ENCODE measurements at regions not wholly inside any gene's neighbourhood (a gene's known extent, or its start where the extent isn't known, plus 50 kb on each side); places are given as distances from the start of the nearest gene placed in this dataset.

DNA sequence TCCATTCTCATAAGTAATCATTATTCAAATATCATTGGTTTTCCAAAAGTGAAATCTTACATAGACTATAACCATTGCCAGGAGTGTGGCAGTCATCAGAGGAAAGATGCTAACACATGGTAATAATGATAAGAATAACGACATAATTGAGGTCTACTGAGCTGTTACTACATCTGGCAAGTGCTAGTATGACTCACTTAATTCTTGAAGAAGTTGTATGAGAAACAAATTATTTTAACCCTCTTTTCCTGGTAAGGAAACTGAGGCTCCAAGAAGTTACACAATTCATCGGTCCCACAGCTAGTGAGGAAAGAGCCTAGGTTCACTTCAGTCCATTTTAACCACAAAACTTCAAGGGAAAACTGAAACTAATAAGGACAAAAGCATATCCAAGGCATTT is 335.6 kb upstream of the BTBD3 start:
- no peak overlapping the region for H2AFZ ChIP-seq (ENCODE audit: low read length)
- ChIA-PET POLR2A (no interaction called here), CTCF (ENCODE audit: unreplicated experiment) (no interaction called here)
- H3K36me3 ChIP-seq (ENCODE audit: insufficient read depth, low read length), result no peaks in the 10 kb centered on the region
- TF ChIP-seq, protein P1, sequence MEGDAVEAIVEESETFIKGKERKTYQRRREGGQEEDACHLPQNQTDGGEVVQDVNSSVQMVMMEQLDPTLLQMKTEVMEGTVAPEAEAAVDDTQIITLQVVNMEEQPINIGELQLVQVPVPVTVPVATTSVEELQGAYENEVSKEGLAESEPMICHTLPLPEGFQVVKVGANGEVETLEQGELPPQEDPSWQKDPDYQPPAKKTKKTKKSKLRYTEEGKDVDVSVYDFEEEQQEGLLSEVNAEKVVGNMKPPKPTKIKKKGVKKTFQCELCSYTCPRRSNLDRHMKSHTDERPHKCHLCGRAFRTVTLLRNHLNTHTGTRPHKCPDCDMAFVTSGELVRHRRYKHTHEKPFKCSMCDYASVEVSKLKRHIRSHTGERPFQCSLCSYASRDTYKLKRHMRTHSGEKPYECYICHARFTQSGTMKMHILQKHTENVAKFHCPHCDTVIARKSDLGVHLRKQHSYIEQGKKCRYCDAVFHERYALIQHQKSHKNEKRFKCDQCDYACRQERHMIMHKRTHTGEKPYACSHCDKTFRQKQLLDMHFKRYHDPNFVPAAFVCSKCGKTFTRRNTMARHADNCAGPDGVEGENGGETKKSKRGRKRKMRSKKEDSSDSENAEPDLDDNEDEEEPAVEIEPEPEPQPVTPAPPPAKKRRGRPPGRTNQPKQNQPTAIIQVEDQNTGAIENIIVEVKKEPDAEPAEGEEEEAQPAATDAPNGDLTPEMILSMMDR (conservative IDR thresholded peaks at IDR 0.05; ENCODE audit: low read length), result no peak
- no peak for TF ChIP-seq EZH2phosphoT487 (IDR thresholded peaks at IDR 0.05; ENCODE audit: borderline replicate concordance, low read depth, low read length)
- H3K4me3 ChIP-seq (ENCODE audit: low read depth, low read length, poor library complexity, severe bottlenecking), result no peak overlapping the region
- no peaks in the 10 kb centered on the region for H3K9me2 ChIP-seq (ENCODE audit: insufficient read depth, low read length)
- BruUV-seq (replicated peaks), result no TSS peak
- H3K27ac ChIP-seq (ENCODE audit: low read depth, low read length, poor library complexity, severe bottlenecking), result no peak overlapping the region
- no peaks in the 10 kb centered on the region for H3K4me1 ChIP-seq (ENCODE audit: insufficient read depth, low read length, poor library complexity, severe bottlenecking)
- H4K20me1 ChIP-seq (ENCODE audit: insufficient read depth, low read length), result no peaks in the 10 kb centered on the region
- H3K4me2 ChIP-seq (ENCODE audit: low read length), result no peak overlapping the region
- DNase-seq (ENCODE audit: low spot score), result no peak
- H3K9me3 ChIP-seq (ENCODE audit: low read length), result no peaks in the 10 kb centered on the region
- intact Hi-C loops (cut with micrococcal nuclease; ENCODE audit: unreplicated experiment), result no loop called here
- no peaks in the 10 kb centered on the region for H3K79me2 ChIP-seq (ENCODE audit: insufficient read depth, low read depth, low read length)

GRCh38 chr20:11585752-11586352 is 331.8 kb upstream of the BTBD3 start:
- H3K27ac ChIP-seq (ENCODE audit: low read depth, low read length, poor library complexity, severe bottlenecking), result no peak overlapping the region
- TF ChIP-seq EZH2phosphoT487 (IDR thresholded peaks at IDR 0.05; ENCODE audit: borderline replicate concordance, low read depth, low read length), result no peak
- TF ChIP-seq, protein P1 (conservative IDR thresholded peaks at IDR 0.05; ENCODE audit: low read length), result peak; percentile 51
- DNase-seq (ENCODE audit: low spot score), result no peak
- H2AFZ ChIP-seq (ENCODE audit: low read length), result no peak overlapping the region
- POLR2A ChIA-PET, result no interaction called here
- H3K36me3 ChIP-seq (ENCODE audit: insufficient read depth, low read length), result no peaks in the 10 kb centered on the region
- no peak overlapping the region for H3K4me3 ChIP-seq (ENCODE audit: low read depth, low read length, poor library complexity, severe bottlenecking)
- CTCF ChIA-PET (ENCODE audit: unreplicated experiment), result no interaction called here
- H3K79me2 ChIP-seq (ENCODE audit: insufficient read depth, low read depth, low read length), result no peaks in the 10 kb centered on the region
- intact Hi-C loops (cut with micrococcal nuclease; ENCODE audit: unreplicated experiment), result no loop called here
- no TSS peak for BruUV-seq (replicated peaks)
- no peaks in the 10 kb centered on the region for H4K20me1 ChIP-seq (ENCODE audit: insufficient read depth, low read length)
- H3K9me3 ChIP-seq (ENCODE audit: low read length), result no peaks in the 10 kb centered on the region
- no peaks in the 10 kb centered on the region for H3K4me1 ChIP-seq (ENCODE audit: insufficient read depth, low read length, poor library complexity, severe bottlenecking)
- no peaks in the 10 kb centered on the region for H3K9me2 ChIP-seq (ENCODE audit: insufficient read depth, low read length)
- H3K4me2 ChIP-seq (ENCODE audit: low read length), result no peak overlapping the region

DNA sequence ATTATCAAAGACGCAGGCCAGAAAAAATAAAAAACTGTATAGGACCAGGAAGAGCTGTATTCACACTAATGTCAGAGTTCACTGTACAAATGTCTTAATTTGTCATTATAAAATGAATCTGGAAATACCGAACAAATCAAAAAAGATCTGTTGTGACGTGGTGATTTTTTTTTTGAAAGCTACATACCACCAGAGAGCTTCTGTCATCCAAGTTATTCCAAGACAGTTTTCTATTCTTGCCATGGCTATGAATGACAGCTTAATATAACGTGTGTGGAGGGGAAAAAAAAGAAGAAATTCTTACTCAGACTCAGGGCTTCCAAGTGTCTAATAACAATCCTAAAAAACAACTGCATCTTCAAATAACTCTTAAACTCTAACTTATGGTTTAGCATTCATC is 328.8 kb upstream of the BTBD3 start:
- Histone ChIP-seq H3K36me3 (ENCODE audit: insufficient read depth, low read length) (no peaks in the 10 kb centered on the region), H3K79me2 (ENCODE audit: insufficient read depth, low read depth, low read length) (no peaks in the 10 kb centered on the region), H4K20me1 (ENCODE audit: insufficient read depth, low read length) (no peaks in the 10 kb centered on the region), H2AFZ (ENCODE audit: low read length) (no peak overlapping the region), H3K9me2 (ENCODE audit: insufficient read depth, low read length) (no peaks in the 10 kb centered on the region), H3K27ac (ENCODE audit: low read depth, low read length, poor library complexity, severe bottlenecking) (no peak overlapping the region), H3K9me3 (ENCODE audit: low read length) (no peaks in the 10 kb centered on the region), H3K4me2 (ENCODE audit: low read length) (no peak overlapping the region), H3K4me1 (ENCODE audit: insufficient read depth, low read length, poor library complexity, severe bottlenecking) (no peaks in the 10 kb centered on the region), H3K4me3 (ENCODE audit: low read depth, low read length, poor library complexity, severe bottlenecking) (no peak overlapping the region)
- intact Hi-C loops (cut with micrococcal nuclease; ENCODE audit: unreplicated experiment), result no loop called here
- CTCF ChIA-PET (ENCODE audit: unreplicated experiment), result no interaction called here
- TF ChIP-seq, protein P1 (conservative IDR thresholded peaks at IDR 0.05; ENCODE audit: low read length), result no peak
- TF ChIP-seq EZH2phosphoT487 (IDR thresholded peaks at IDR 0.05; ENCODE audit: borderline replicate concordance, low read depth, low read length), result no peak
- no TSS peak for BruUV-seq (replicated peaks)
- POLR2A ChIA-PET, result interaction anchor here (1.4 kb wide), 1 partner anchor 9 kb away, joined by 4 read pairs; no protein-coding TSS in a partner anchor
- no peak for DNase-seq (ENCODE audit: low spot score)
